Activated CD4-positive, CD25-positive, alpha-beta regulatory T cell (primary cell): ENCODE measurements at regions not wholly inside any gene's neighbourhood (a gene's known extent, or its start where the extent isn't known, plus 50 kb on each side); places are given as distances from the start of the nearest gene placed in this dataset.
"Not testable (repeated sequence)": the region's sequence is repeated elsewhere in the genome, so short reads cannot be mapped to it uniquely, and the experiment has no call there.

Experiments
- DNase-seq, 4 experiments: peaks; one replicate each; lab custom pipeline; 2025; lab: John Stamatoyannopoulos, UW

GRCh38 chr15:95603802-95604201, 726.7 kb upstream of the NR2F2 start:
- DNase-seq: no peak

- no peak for DNase-seq
Measured at GRCh38 chr15:95604634-95605036, 725.9 kb upstream of the NR2F2 start.

GRCh38 chr15:95605098-95605497, 725.4 kb upstream of the NR2F2 start:
- no peak for DNase-seq

- no peak for DNase-seq
Measured at GRCh38 chr15:95606551-95606950, 723.9 kb upstream of the NR2F2 start.

DNA sequence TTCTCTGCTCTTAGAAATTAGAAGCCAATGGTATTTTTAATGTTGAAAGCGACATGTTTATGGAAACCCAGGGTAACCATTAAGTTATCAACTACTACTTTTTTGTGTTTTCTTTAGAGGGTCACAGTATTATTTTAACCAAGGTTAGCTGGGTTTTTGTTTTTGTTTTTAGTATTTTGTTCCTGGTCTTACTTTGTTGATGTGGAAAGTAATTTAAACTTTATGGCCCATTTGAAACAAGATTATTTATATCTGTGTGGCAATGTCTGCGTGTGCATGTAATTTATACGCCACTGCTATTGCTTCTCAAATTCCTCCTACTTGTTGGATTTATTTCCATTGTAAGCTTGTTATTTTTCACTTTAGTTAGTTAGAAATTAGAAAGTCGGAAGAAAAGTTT, 722.1 kb upstream of the NR2F2 start:
- no peak for DNase-seq

GRCh38 chr15:95609096-95609495, 721.4 kb upstream of the NR2F2 start:
- DNase-seq: no peak

DNA sequence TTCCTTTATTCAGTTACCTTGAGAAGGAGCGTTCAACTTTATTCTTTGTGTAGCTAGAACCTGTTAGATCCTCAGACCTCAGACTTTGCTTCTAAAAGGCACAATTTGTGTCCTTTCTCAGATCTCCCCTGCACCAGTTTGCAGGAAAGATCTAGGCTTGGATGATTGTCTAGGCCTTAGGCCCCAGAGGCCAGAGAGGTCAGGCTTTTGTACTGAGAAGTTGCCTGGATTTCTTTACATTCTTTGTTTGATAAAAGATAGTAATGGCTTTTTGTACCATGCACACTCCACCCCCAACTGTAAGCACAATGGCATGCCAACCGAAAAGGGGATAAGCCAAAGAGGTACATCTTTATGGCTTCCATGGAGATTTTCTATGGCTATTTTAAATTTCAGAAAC, 719.6 kb upstream of the NR2F2 start:
- DNase-seq: no peak

DNA sequence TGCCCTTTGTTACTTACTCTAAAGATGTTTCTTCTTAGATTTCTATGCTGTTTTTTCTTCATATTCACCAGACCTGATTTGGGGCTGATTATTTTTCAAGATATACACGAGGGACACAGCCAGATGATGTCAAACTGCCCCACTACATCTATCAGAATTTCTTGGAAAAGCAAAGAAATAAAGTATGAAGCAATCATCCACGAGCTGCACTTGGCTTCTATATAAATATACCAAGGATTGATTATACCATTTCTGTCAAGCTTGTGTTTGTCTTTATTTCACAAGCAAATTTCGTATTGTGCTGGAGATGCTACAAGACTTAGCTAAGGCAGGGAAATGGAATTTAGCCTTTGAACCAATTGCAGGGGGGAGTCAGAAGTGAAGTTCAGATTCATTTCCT, 715.1 kb upstream of the NR2F2 start:
- no peak for DNase-seq

DNA sequence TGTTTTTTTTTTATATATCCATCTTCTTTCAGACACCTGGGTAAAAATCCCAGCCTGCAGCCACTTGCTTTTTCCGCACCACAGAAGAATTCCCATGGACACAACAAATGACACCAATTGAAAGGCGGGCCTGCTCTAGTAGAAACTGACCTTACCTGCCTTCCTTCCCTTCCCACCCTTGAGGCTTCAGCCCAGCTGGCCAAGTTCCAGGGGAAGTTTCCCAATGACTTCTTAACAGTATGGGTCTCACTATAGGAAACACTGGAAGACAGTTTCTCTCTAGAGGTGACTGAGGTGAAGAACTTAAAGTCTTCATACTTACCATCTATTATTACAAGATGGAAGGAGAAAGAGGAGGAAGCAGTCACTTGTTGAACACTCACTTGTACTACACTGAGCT, 714.2 kb upstream of the NR2F2 start:
- no peak for DNase-seq

- no peak for DNase-seq
Measured at GRCh38 chr15:95620934-95621579, 709.4 kb upstream of the NR2F2 start.

GRCh38 chr15:95622843-95623242, 707.7 kb upstream of the NR2F2 start:
- no peak for DNase-seq

DNA sequence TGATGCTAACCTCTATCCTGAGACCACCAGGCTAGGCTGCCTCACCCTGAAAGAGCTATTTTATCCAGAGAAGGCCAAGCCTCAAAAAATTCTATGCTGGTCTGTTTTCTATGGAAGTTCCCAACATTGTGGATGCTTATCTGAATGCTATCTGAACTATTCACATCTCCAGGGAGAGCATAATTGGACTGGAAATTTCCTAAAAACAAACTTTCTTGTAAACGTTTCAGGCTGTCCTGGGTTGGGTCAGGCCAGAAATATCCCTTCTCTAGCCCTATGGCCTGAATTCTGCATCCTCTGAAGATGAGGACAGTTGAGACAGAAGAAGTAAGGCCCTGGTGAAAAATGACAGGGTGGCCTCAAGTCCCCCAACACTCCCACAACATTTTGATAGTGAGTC, 706.4 kb upstream of the NR2F2 start:
- no peak for DNase-seq

DNA sequence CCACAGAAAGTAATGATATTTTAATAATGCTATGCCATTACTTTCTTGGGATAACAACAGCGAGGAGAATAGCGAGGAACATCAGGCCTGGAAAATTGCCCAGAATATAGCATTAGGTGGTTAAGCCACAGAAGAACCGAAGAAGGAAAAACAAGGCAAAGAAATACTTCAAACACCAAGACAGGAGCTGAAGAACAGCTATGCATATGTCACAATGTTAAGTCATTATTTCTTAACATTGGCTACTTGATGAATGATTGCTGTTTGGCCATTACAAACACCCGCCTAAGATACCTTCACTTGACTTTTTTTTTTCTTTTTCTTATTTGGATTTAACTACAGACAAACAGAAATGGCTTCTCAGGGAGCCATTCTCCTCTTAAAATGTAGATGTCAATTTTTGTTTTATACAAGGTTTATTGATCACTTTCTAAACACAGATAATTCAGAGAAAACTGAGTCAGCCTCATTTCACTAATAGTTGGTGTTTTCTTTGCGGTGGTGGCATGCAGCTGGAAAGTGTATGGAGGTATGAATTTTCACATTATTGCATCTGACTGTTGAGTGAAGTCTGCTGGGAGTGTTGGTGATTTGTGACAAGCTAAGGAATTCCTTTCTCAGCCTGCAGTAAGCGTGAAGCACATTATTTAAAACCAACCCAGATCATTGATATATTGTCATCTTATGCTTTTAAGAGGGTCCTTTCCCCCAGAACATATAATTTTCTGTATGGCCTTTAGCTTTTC, 705.7 kb upstream of the NR2F2 start:
- DNase-seq: no peak

- no peak for DNase-seq
Measured at GRCh38 chr15:95626501-95627361, 703.8 kb upstream of the NR2F2 start.

- no peak for DNase-seq
Measured at GRCh38 chr15:95629503-95630168, 700.9 kb upstream of the NR2F2 start.

DNA sequence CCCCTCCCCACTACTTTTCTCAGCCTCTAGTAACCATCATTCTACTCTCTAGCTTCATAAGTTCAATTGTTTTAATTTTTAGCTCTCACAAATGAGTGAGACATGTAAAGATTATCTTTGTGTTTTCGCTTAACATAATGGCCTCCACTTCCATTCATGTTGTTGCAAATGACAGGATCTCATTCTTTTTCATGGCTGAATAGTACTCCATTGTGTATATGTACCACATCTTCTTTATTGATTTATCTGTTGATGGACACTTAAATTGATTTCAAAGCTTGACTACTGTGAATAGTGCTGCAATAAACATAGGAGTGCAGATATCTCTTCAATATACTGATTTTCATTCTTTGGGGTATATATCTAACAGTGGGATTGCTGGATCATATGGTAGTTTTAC, 699.8 kb upstream of the NR2F2 start:
- DNase-seq: no peak

- DNase-seq: no peak
Measured at GRCh38 chr15:95635666-95636065, 694.8 kb upstream of the NR2F2 start.

GRCh38 chr15:95636107-95636506, 694.4 kb upstream of the NR2F2 start:
- DNase-seq: no peak

DNA sequence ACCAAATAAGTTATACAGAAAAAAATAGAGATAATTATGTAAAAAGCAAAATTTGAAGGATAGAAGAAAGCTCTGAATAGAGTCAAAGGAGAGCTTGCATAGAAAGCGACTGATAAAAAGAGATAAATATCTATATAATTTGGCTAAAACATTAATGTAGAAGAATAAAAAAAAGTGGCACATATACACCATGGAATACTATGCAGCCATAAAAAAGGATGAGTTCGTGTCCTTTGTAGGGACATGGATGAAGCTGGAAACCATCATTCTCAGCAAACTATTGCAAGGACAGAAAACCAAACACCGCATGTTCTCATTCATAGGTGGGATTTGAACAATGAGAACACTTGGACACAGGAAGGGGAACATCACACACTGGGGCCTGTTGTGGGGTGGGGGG, 693.3 kb upstream of the NR2F2 start:
- DNase-seq: not testable (repeated sequence)

GRCh38 chr15:95639208-95639607, 691.3 kb upstream of the NR2F2 start:
- DNase-seq: no peak

DNA sequence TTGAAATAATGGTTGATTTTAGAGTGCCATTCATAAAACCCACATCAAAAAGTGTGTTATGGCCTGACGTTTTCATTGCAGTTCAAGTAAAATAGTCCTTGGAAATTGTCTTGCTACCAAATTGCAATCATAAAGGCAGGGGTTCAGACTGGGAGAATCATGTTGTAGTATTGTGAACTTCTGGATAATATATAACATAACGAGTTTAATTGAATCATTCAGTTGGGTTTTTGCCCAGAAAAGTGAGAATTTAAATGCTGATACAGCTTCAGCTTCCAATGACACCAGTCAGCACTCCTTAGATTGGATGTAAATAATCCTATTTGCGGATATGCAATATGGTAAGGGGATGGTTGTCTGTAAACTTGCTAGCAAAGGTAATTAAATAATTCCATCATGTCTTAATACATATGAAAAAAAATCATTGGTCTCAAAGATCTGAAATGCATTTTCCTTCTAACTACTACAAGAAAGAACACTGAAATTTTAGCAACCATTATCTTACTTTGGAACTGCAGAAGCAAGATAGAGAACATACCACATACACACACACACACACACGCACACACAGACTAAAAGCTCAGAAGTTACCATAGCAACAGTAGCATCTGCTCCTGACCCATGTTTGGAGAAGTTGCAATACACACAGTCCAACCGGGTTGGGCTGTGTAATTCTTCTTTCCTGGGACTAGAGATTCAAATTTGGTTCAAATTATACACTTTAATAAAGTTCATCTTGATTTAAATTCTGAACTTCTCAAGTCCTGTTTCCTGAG, 686.2 kb upstream of the NR2F2 start:
- DNase-seq: no peak
